ENCODE measurements at regions not wholly inside any gene's neighbourhood (a gene's known extent, or its start where the extent isn't known, plus 50 kb on each side); places are given as distances from the start of the nearest gene placed in this dataset.

GRCh38 chr4:12846368-12846767, 637.8 kb downstream of the RAB28 start:
- TF ChIP-seq CTCF (IDR thresholded peaks at IDR 0.05 in 4 of 5, conservative IDR thresholded peaks at IDR 0.05 in 1 of 5) (no peak), POLR2A (IDR thresholded peaks at IDR 0.05) (no peak)
